Body of pancreas (tissue), 4 donors: ENCODE measurements at regions not wholly inside any gene's neighbourhood (a gene's known extent, or its start where the extent isn't known, plus 50 kb on each side); places are given as distances from the start of the nearest gene placed in this dataset.

Source experiments
- CTCF ChIP-seq, 7 experiments: fragments of 450-650 bp in 4 of 7; fragments of 200-600 bp in 3 of 7; sonication (generic) in 3 of 7; IDR thresholded peaks; one replicate each; pipeline ENCODE4 v1.5.1; 2016 to 2019; ENCODE audit warnings: antibody characterized with exemption in 7 of 7
- POLR2A ChIP-seq, 3 donors: fragments of 450-650 bp; IDR thresholded peaks; one replicate each; pipeline ENCODE4 v1.6.1; 2016; ENCODE audit warnings: antibody characterized with exemption in 3 of 3, mild to moderate bottlenecking in 2 of 3

GRCh38 chr3:59317386-59317785 lies 267.6 kb upstream of the CFAP20DC start:
- TF ChIP-seq CTCF (IDR thresholded peaks at IDR 0.05) = no peak
- no peak for TF ChIP-seq POLR2A (IDR thresholded peaks at IDR 0.05)
